Mesenchymal stem cell (in vitro differentiated cells and primary cell): ENCODE measurements at regions not wholly inside any gene's neighbourhood (a gene's known extent, or its start where the extent isn't known, plus 50 kb on each side); places are given as distances from the start of the nearest gene placed in this dataset.

Experiments
- DNase-seq: peaks from one replicate; pipeline ENCODE4 v3.0.0-alpha.2; 2013
- H2AFZ ChIP-seq: one replicate; pipeline ENCODE4 v1.6.1; 2013; ENCODE audit warnings: low read depth, mild to moderate bottlenecking, control low read depth, inconsistent platforms, low read length, moderate library complexity
- H2AK5ac ChIP-seq: 2 replicates; pipeline ENCODE4 v1.6.1; 2013; ENCODE audit warnings: low read length, moderate library complexity, mild to moderate bottlenecking, inconsistent platforms; ENCODE audit not compliant: severe bottlenecking
- H2BK120ac ChIP-seq: one replicate; pipeline ENCODE4 v1.6.1; 2013; ENCODE audit warnings: low read depth, mild to moderate bottlenecking, inconsistent platforms, low read length, moderate library complexity
- H2BK12ac ChIP-seq, 2 experiments: one replicate each; pipeline ENCODE4 v1.6.1; 2013; ENCODE audit warnings: inconsistent platforms in 2 of 2, low read length in 2 of 2, mild to moderate bottlenecking in 2 of 2, moderate library complexity in 2 of 2, control low read depth in 1 of 2
- H2BK15ac ChIP-seq: one replicate; pipeline ENCODE4 v1.6.1; 2013; ENCODE audit warnings: mild to moderate bottlenecking, low read depth, inconsistent platforms; ENCODE audit not compliant: poor library complexity, severe bottlenecking
- H2BK5ac ChIP-seq: 2 replicates; pipeline ENCODE4 v1.6.1; 2013; ENCODE audit warnings: low read depth, mild to moderate bottlenecking, low read length, control low read depth, inconsistent platforms; ENCODE audit not compliant: poor library complexity, severe bottlenecking
- H3K14ac ChIP-seq, 2 experiments: one replicate each; pipeline ENCODE4 v1.6.1; 2013; ENCODE audit warnings: inconsistent platforms in 2 of 2, low read length in 2 of 2, control low read depth in 1 of 2, mild to moderate bottlenecking in 1 of 2, moderate library complexity in 1 of 2
- H3K18ac ChIP-seq, 2 experiments: one replicate each; pipeline ENCODE4 v1.6.1; 2013; ENCODE audit warnings: inconsistent platforms in 2 of 2, low read length in 2 of 2, control low read depth in 1 of 2, low read depth in 1 of 2, mild to moderate bottlenecking in 1 of 2
- H3K23ac ChIP-seq, 2 experiments: one replicate each; pipeline ENCODE4 v1.6.1; 2013; ENCODE audit warnings: inconsistent platforms in 2 of 2, low read length in 2 of 2, mild to moderate bottlenecking in 2 of 2, moderate library complexity in 2 of 2, control low read depth in 1 of 2
- H3K27ac ChIP-seq: 2 replicates; pipeline ENCODE4 v1.5.1; 2013; ENCODE audit warnings: mild to moderate bottlenecking, moderate library complexity, low read length, control low read depth, inconsistent platforms; ENCODE audit not compliant: poor library complexity, severe bottlenecking
- H3K27me3 ChIP-seq, 2 experiments: 2 replicates each; pipeline versions ENCODE4 v1.6.1 to v1.7.0; 2013; ENCODE audit warnings: low read length in 2 of 2, mild to moderate bottlenecking in 2 of 2, moderate library complexity in 2 of 2, control low read depth in 1 of 2, inconsistent platforms in 1 of 2; ENCODE audit not compliant: control insufficient read depth in 1 of 2, insufficient read depth in 1 of 2
- H3K36me3 ChIP-seq, 2 experiments: 2 replicates each; pipeline versions ENCODE4 v1.6.1 to v1.7.0; 2013; ENCODE audit warnings: low read length in 2 of 2, control low read depth in 1 of 2, inconsistent platforms in 1 of 2, low read depth in 1 of 2, mild to moderate bottlenecking in 1 of 2; ENCODE audit not compliant: insufficient read depth in 2 of 2, control insufficient read depth in 1 of 2
- H3K4ac ChIP-seq, 2 experiments: one replicate each; pipeline ENCODE4 v1.6.1; 2013; ENCODE audit warnings: inconsistent platforms in 2 of 2, low read length in 2 of 2, mild to moderate bottlenecking in 2 of 2, moderate library complexity in 2 of 2, control low read depth in 1 of 2, low read depth in 1 of 2
- H3K4me1 ChIP-seq: 2 replicates; pipeline ENCODE4 v1.6.1; 2013; ENCODE audit warnings: low read depth, low read length, control low read depth; ENCODE audit not compliant: control insufficient read depth, insufficient read depth
- H3K4me2 ChIP-seq: 2 replicates; pipeline ENCODE4 v1.6.1; 2013; ENCODE audit warnings: low read length, mild to moderate bottlenecking, inconsistent platforms; ENCODE audit not compliant: poor library complexity, severe bottlenecking
- H3K4me3 ChIP-seq, 2 experiments: 2 replicates each; pipeline versions ENCODE4 v1.5.1 to v1.7.0; 2013; ENCODE audit warnings: low read length in 2 of 2, mild to moderate bottlenecking in 2 of 2, control low read depth in 1 of 2, low read depth in 1 of 2; ENCODE audit not compliant: insufficient read depth in 1 of 2
- H3K79me1 ChIP-seq: replicated peaks from 2 replicates; pipeline ENCODE4 v1.6.1; 2013; ENCODE audit warnings: mild to moderate bottlenecking, control low read depth, low read length, inconsistent platforms; ENCODE audit not compliant: poor library complexity, severe bottlenecking
- H3K9ac ChIP-seq: 2 replicates; pipeline ENCODE4 v1.7.0; 2013; ENCODE audit warnings: mild to moderate bottlenecking, low read length, moderate library complexity
- H3K9me3 ChIP-seq: 2 replicates; pipeline ENCODE4 v1.7.0; 2013; ENCODE audit warnings: mild to moderate bottlenecking, low read length; ENCODE audit not compliant: control insufficient read depth
- H4K8ac ChIP-seq: one replicate; pipeline ENCODE4 v1.6.1; 2013; ENCODE audit warnings: inconsistent platforms, mild to moderate bottlenecking, low read length, moderate library complexity
- H4K91ac ChIP-seq: one replicate; pipeline ENCODE4 v1.6.1; 2013; ENCODE audit warnings: mild to moderate bottlenecking, low read length, inconsistent platforms
- WGBS: methylation state at CpG from one replicate; pipeline ENCODE4 v1.1.7; 2013; ENCODE audit warnings: mixed read lengths; 5-methylcytosine and 5-hydroxymethylcytosine counted together

- Histone ChIP-seq H3K4ac (no peak overlapping the region), H3K14ac (no peak overlapping the region), H3K4me3 (no peak overlapping the region), H3K27ac (no peak overlapping the region), H3K18ac (no peak overlapping the region), H3K23ac (no peak overlapping the region), H3K36me3 (no peaks in the 10 kb centered on the region), H3K9me3 (no peaks in the 10 kb centered on the region), H2AK5ac (no peak overlapping the region), H3K9ac (no peak overlapping the region), H3K79me1 (no peaks in the 10 kb centered on the region), H3K27me3 (no peaks in the 10 kb centered on the region), H2BK120ac (no peak overlapping the region), H4K8ac (no peak overlapping the region), H2BK5ac (no peak overlapping the region), H3K4me2 (no peak overlapping the region), H2AFZ (no peak overlapping the region), H3K4me1 (no peaks in the 10 kb centered on the region), H2BK15ac (no peak overlapping the region), H2BK12ac (no peak overlapping the region), H4K91ac (no peak overlapping the region)
- DNase-seq: no peak
- WGBS: 52% methylated on average over 3 of the region's 3 CpGs
Measured at GRCh38 chr5:8522646-8523045, 653.7 kb downstream of the MTRR start.

- DNase-seq: no peak
- H3K9me3 ChIP-seq: no peaks in the 10 kb centered on the region
- H2BK12ac ChIP-seq: no peak overlapping the region
- no peak overlapping the region for H3K27ac ChIP-seq
- H3K79me1 ChIP-seq: no peaks in the 10 kb centered on the region
- H3K4me2 ChIP-seq: no peak overlapping the region
- no peak overlapping the region for H3K9ac ChIP-seq
- WGBS: 55% methylated on average over 2 of the region's 3 CpGs
- no peak overlapping the region for H2BK120ac ChIP-seq
- H2BK15ac ChIP-seq: no peak overlapping the region
- H3K4me1 ChIP-seq: no peaks in the 10 kb centered on the region
- H3K23ac ChIP-seq: no peak overlapping the region
- no peak overlapping the region for H2BK5ac ChIP-seq
- H3K4ac ChIP-seq: no peak overlapping the region
- no peak overlapping the region for H3K14ac ChIP-seq
- H2AK5ac ChIP-seq: no peak overlapping the region
- H4K91ac ChIP-seq: no peak overlapping the region
- H3K18ac ChIP-seq: no peak overlapping the region
- H4K8ac ChIP-seq: no peak overlapping the region
- no peak overlapping the region for H3K4me3 ChIP-seq
- no peak overlapping the region for H2AFZ ChIP-seq
- no peaks in the 10 kb centered on the region for H3K36me3 ChIP-seq
- no peaks in the 10 kb centered on the region for H3K27me3 ChIP-seq
Measured at GRCh38 chr5:8523501-8523900, 654.6 kb downstream of the MTRR start.

DNA sequence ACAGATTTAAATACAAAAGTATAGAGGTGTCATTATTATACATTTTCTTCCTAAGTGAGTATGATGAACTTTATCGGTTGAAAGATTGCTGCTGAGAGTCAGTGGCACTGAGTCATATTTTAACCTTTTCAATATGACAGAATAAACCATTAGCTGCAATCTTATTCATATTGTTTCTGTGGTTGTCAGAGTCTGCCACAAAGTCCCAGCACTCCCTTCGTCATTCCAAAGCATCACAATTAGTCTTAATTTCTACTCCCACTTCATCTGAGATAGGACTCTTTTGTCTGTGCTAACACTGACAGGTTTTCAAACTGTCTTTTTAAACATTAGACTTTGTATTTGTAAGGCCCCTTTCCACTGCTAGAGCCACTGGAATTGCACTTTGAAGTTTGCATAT is 656.9 kb downstream of the MTRR start:
- H4K8ac ChIP-seq: no peak overlapping the region
- WGBS: 92% methylated on average over 1 of the region's 2 CpGs
- no peak overlapping the region for H3K23ac ChIP-seq

DNA sequence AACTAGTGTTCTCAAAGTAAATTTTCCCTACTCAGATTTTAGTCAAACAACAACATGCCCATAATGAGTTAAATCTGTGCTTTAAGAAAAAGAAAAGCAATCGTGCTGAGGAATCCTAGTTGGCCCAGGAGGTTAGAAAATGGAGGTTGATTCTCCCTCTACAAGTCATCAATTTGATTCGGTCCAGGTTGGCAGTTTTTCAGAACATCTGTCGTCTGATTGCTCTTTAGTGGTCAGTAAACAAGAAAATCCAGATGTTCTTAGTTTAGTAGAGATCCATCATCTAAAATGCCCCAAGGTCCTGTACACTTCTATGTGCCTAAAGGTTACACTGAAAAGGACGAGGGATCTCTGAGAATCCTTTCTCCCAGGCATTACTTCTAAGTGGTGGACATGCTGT is 659.2 kb downstream of the MTRR start:
- H2BK5ac ChIP-seq: no peak overlapping the region
- H3K9ac ChIP-seq: no peak overlapping the region
- H3K27me3 ChIP-seq: no peaks in the 10 kb centered on the region
- H3K4me1 ChIP-seq: no peaks in the 10 kb centered on the region
- H3K23ac ChIP-seq: no peak overlapping the region
- H2BK120ac ChIP-seq: no peak overlapping the region
- no peak overlapping the region for H3K4ac ChIP-seq
- no peaks in the 10 kb centered on the region for H3K36me3 ChIP-seq
- DNase-seq: no peak
- no peak overlapping the region for H3K18ac ChIP-seq
- H3K79me1 ChIP-seq: no peaks in the 10 kb centered on the region
- no peak overlapping the region for H2AFZ ChIP-seq
- no peak overlapping the region for H2BK15ac ChIP-seq
- no peak overlapping the region for H3K4me2 ChIP-seq
- H3K14ac ChIP-seq: no peak overlapping the region
- no peak overlapping the region for H4K8ac ChIP-seq
- H3K4me3 ChIP-seq: no peak overlapping the region
- H3K27ac ChIP-seq: no peak overlapping the region
- no peak overlapping the region for H2AK5ac ChIP-seq
- H4K91ac ChIP-seq: no peak overlapping the region
- no peaks in the 10 kb centered on the region for H3K9me3 ChIP-seq
- H2BK12ac ChIP-seq: no peak overlapping the region
- WGBS: 70% methylated on average over 3 of the region's 4 CpGs

More for the DNA sequence above, 656.9 kb downstream of the MTRR start:
- Histone ChIP-seq H2BK5ac (no peak overlapping the region), H3K18ac (no peak overlapping the region), H3K36me3 (no peaks in the 10 kb centered on the region), H3K4me1 (no peaks in the 10 kb centered on the region), H3K9me3 (no peaks in the 10 kb centered on the region), H3K4me2 (no peak overlapping the region), H3K9ac (no peak overlapping the region), H2AFZ (no peak overlapping the region), H4K91ac (no peak overlapping the region), H2BK15ac (no peak overlapping the region), H2BK120ac (no peak overlapping the region), H3K4ac (no peak overlapping the region), H3K27me3 (no peaks in the 10 kb centered on the region), H3K4me3 (no peak overlapping the region), H3K14ac (no peak overlapping the region), H2AK5ac (no peak overlapping the region), H3K27ac (no peak overlapping the region), H2BK12ac (no peak overlapping the region), H3K79me1 (no peaks in the 10 kb centered on the region)
- DNase-seq: no peak
